T-helper 17 cell (primary cell): ENCODE measurements at regions not wholly inside any gene's neighbourhood (a gene's known extent, or its start where the extent isn't known, plus 50 kb on each side); places are given as distances from the start of the nearest gene placed in this dataset.

Experiments
- ATAC-seq: fragments of 150-1000 bp; cut with Tn5 transposase; 2 replicates; pipeline ENCODE4 v1.10.0; 2021; ENCODE audit warnings: mild to moderate bottlenecking, moderate library complexity
- DNase-seq, 3 donors: peaks; one replicate each; pipeline versions ENCODE4 v3.0.0 to v3.0.0-alpha.2; 2020 to 2021
- H3K9me3 ChIP-seq: one replicate; pipeline ENCODE4 v1.7.0; 2013; ENCODE audit warnings: low read length, mild to moderate bottlenecking; ENCODE audit not compliant: control insufficient read depth, poor library complexity, severe bottlenecking
- H3K27ac Mint-ChIP-seq: one replicate; pipeline ENCODE4 v1.8.0; 2022; ENCODE audit warnings: mild to moderate bottlenecking, moderate library complexity, mixed read lengths
- H3K27me3 Mint-ChIP-seq: one replicate; pipeline ENCODE4 v1.8.0; 2022; ENCODE audit warnings: mixed read lengths
- H3K36me3 Mint-ChIP-seq: one replicate; pipeline ENCODE4 v1.8.0; 2022; ENCODE audit warnings: low read depth, mixed read lengths
- H3K4me1 Mint-ChIP-seq: one replicate; pipeline ENCODE4 v1.8.0; 2022; ENCODE audit warnings: mild to moderate bottlenecking, mixed read lengths
- H3K4me3 Mint-ChIP-seq: one replicate; pipeline ENCODE4 v1.8.0; 2022; ENCODE audit warnings: mild to moderate bottlenecking, moderate library complexity, mixed read lengths

GRCh38 chr5:6029811-6030271 lies 348.5 kb downstream of the MED10 start:
- Mint-ChIP-seq H3K4me3 (no peak overlapping the region), H3K4me1 (no peaks in the 10 kb centered on the region), H3K27me3 (no peaks in the 10 kb centered on the region), H3K36me3 (no peaks in the 10 kb centered on the region), H3K27ac (no peak overlapping the region)
- DNase-seq, result no peak
- no peak for ATAC-seq
- H3K9me3 ChIP-seq, result no peaks in the 10 kb centered on the region

- Mint-ChIP-seq H3K27ac (no peak overlapping the region), H3K4me3 (no peak overlapping the region), H3K27me3 (no peaks in the 10 kb centered on the region), H3K4me1 (no peaks in the 10 kb centered on the region), H3K36me3 (no peaks in the 10 kb centered on the region)
- ATAC-seq (no peak), DNase-seq (no peak)
- no peaks in the 10 kb centered on the region for H3K9me3 ChIP-seq
Measured at GRCh38 chr5:6026766-6027406, 351.5 kb downstream of the MED10 start.

GRCh38 chr5:6019612-6020011 lies 358.7 kb downstream of the MED10 start:
- H3K4me1 Mint-ChIP-seq, result no peaks in the 10 kb centered on the region
- no peak overlapping the region for H3K27ac Mint-ChIP-seq
- no peaks in the 10 kb centered on the region for H3K9me3 ChIP-seq
- no peak overlapping the region for H3K4me3 Mint-ChIP-seq
- ATAC-seq, result no peak
- no peak for DNase-seq
- H3K36me3 Mint-ChIP-seq, result no peaks in the 10 kb centered on the region
- H3K27me3 Mint-ChIP-seq, result no peaks in the 10 kb centered on the region

GRCh38 chr5:6013506-6013905 lies 364.8 kb downstream of the MED10 start:
- H3K36me3 Mint-ChIP-seq, result no peaks in the 10 kb centered on the region
- DNase-seq (no peak), ATAC-seq (no peak)
- H3K4me1 Mint-ChIP-seq, result no peaks in the 10 kb centered on the region
- no peaks in the 10 kb centered on the region for H3K27me3 Mint-ChIP-seq
- H3K9me3 ChIP-seq, result no peaks in the 10 kb centered on the region
- no peak overlapping the region for H3K4me3 Mint-ChIP-seq
- H3K27ac Mint-ChIP-seq, result no peak overlapping the region

- Mint-ChIP-seq H3K27ac (no peak overlapping the region), H3K4me1 (no peaks in the 10 kb centered on the region), H3K27me3 (peaks cover 6% of the 10 kb centered on the region), H3K36me3 (no peaks in the 10 kb centered on the region), H3K4me3 (no peak overlapping the region)
- no peak for DNase-seq
- no peaks in the 10 kb centered on the region for H3K9me3 ChIP-seq
- no peak for ATAC-seq
Measured at GRCh38 chr5:6011199-6011598, 367.1 kb downstream of the MED10 start.

- DNase-seq, result no peak
- H3K9me3 ChIP-seq, result no peaks in the 10 kb centered on the region
- Mint-ChIP-seq H3K4me1 (no peaks in the 10 kb centered on the region), H3K27me3 (peaks cover 6% of the 10 kb centered on the region), H3K36me3 (no peaks in the 10 kb centered on the region), H3K4me3 (no peak overlapping the region), H3K27ac (no peak overlapping the region)
- no peak for ATAC-seq
Measured at GRCh38 chr5:6006838-6007314, 371.5 kb downstream of the MED10 start.

GRCh38 chr5:6003040-6003825 lies 375.1 kb downstream of the MED10 start:
- DNase-seq (no peak), ATAC-seq (no peak)
- no peaks in the 10 kb centered on the region for H3K9me3 ChIP-seq
- Mint-ChIP-seq H3K27ac (no peak overlapping the region), H3K4me3 (no peak overlapping the region), H3K4me1 (no peaks in the 10 kb centered on the region), H3K27me3 (peaks cover 6% of the 10 kb centered on the region), H3K36me3 (no peaks in the 10 kb centered on the region)

GRCh38 chr5:6000867-6001266 lies 377.5 kb downstream of the MED10 start:
- H3K27me3 Mint-ChIP-seq, result no peaks in the 10 kb centered on the region
- H3K9me3 ChIP-seq, result no peaks in the 10 kb centered on the region
- no peak for DNase-seq
- no peak for ATAC-seq
- H3K36me3 Mint-ChIP-seq, result no peaks in the 10 kb centered on the region
- no peaks in the 10 kb centered on the region for H3K4me1 Mint-ChIP-seq
- H3K27ac Mint-ChIP-seq, result no peak overlapping the region
- no peak overlapping the region for H3K4me3 Mint-ChIP-seq

- Mint-ChIP-seq H3K36me3 (no peaks in the 10 kb centered on the region), H3K27ac (no peak overlapping the region)
Measured at GRCh38 chr5:5995819-5996218, 382.5 kb downstream of the MED10 start.

GRCh38 chr5:5986492-5987178 lies 391.7 kb downstream of the MED10 start:
- no peaks in the 10 kb centered on the region for H3K9me3 ChIP-seq
- no peak for DNase-seq
- Mint-ChIP-seq H3K36me3 (no peaks in the 10 kb centered on the region), H3K4me1 (no peaks in the 10 kb centered on the region), H3K4me3 (no peak overlapping the region), H3K27ac (no peak overlapping the region), H3K27me3 (no peaks in the 10 kb centered on the region)
- ATAC-seq, result no peak

More at GRCh38 chr5:5995819-5996218, 382.5 kb downstream of the MED10 start:
- ATAC-seq, result no peak
- H3K9me3 ChIP-seq, result no peaks in the 10 kb centered on the region
- H3K4me3 Mint-ChIP-seq, result no peak overlapping the region
- DNase-seq, result no peak
- no peaks in the 10 kb centered on the region for H3K4me1 Mint-ChIP-seq
- no peaks in the 10 kb centered on the region for H3K27me3 Mint-ChIP-seq

GRCh38 chr5:5985332-5985731 lies 393.0 kb downstream of the MED10 start:
- no peaks in the 10 kb centered on the region for H3K9me3 ChIP-seq
- H3K4me1 Mint-ChIP-seq, result no peaks in the 10 kb centered on the region
- no peak overlapping the region for H3K4me3 Mint-ChIP-seq
- H3K36me3 Mint-ChIP-seq, result no peaks in the 10 kb centered on the region
- peaks cover 1% of the 10 kb centered on the region for H3K27me3 Mint-ChIP-seq
- no peak for DNase-seq
- ATAC-seq, result no peak
- H3K27ac Mint-ChIP-seq, result no peak overlapping the region

- H3K36me3 Mint-ChIP-seq, result no peaks in the 10 kb centered on the region
- no peaks in the 10 kb centered on the region for H3K4me1 Mint-ChIP-seq
- no peak overlapping the region for H3K27ac Mint-ChIP-seq
- H3K9me3 ChIP-seq, result no peaks in the 10 kb centered on the region
- peaks cover 9% of the 10 kb centered on the region for H3K27me3 Mint-ChIP-seq
- DNase-seq (no peak), ATAC-seq (no peak)
- H3K4me3 Mint-ChIP-seq, result no peak overlapping the region
Measured at GRCh38 chr5:5983261-5983980, 394.9 kb downstream of the MED10 start.

GRCh38 chr5:5981562-5981961 lies 396.8 kb downstream of the MED10 start:
- no peaks in the 10 kb centered on the region for H3K36me3 Mint-ChIP-seq
- peaks cover 9% of the 10 kb centered on the region for H3K27me3 Mint-ChIP-seq
- H3K27ac Mint-ChIP-seq, result no peak overlapping the region
- ATAC-seq (no peak), DNase-seq (no peak)
- H3K9me3 ChIP-seq, result no peaks in the 10 kb centered on the region
- H3K4me1 Mint-ChIP-seq, result no peaks in the 10 kb centered on the region
- no peak overlapping the region for H3K4me3 Mint-ChIP-seq
